ENCODE measurements at regions not wholly inside any gene's neighbourhood (a gene's known extent, or its start where the extent isn't known, plus 50 kb on each side); places are given as distances from the start of the nearest gene placed in this dataset.
"Not testable (repeated sequence)": the region's sequence is repeated elsewhere in the genome, so short reads cannot be mapped to it uniquely, and the experiment has no call there.

GRCh38 chr5:75885321-75885720 is 168.1 kb upstream of the POC5 start:
- TF ChIP-seq JUND (IDR thresholded peaks at IDR 0.05; ENCODE audit: low read depth), result no peak
- in situ Hi-C loops (cut with HindIII; ENCODE audit: low pct_unique_long_range_greater_than_20kb, low sequenced_read_pairs), result no loop called here
- DNase-seq (ENCODE audit: low read depth in 1 of 2, low spot score in 1 of 2), result no peak

- in situ Hi-C loops (cut with HindIII; ENCODE audit: low pct_unique_long_range_greater_than_20kb, low sequenced_read_pairs), result no loop called here
- no peak for DNase-seq (ENCODE audit: low read depth in 1 of 2, low spot score in 1 of 2)
- no peak for TF ChIP-seq JUND (IDR thresholded peaks at IDR 0.05; ENCODE audit: low read depth)
Observed at GRCh38 chr5:75869891-75870290, 152.7 kb upstream of the POC5 start.

GRCh38 chr5:75862872-75863271 is 145.6 kb upstream of the POC5 start:
- DNase-seq (ENCODE audit: low read depth in 1 of 2, low spot score in 1 of 2), result no peak
- no peak for TF ChIP-seq JUND (IDR thresholded peaks at IDR 0.05; ENCODE audit: low read depth)
- in situ Hi-C loops (cut with HindIII; ENCODE audit: low pct_unique_long_range_greater_than_20kb, low sequenced_read_pairs), result no loop called here

GRCh38 chr5:75859621-75860020 is 142.4 kb upstream of the POC5 start:
- DNase-seq (ENCODE audit: low read depth in 1 of 2, low spot score in 1 of 2); in situ Hi-C loops (cut with HindIII; ENCODE audit: low pct_unique_long_range_greater_than_20kb, low sequenced_read_pairs): not testable (repeated sequence)

- in situ Hi-C loops (cut with HindIII; ENCODE audit: low pct_unique_long_range_greater_than_20kb, low sequenced_read_pairs), result no loop called here
- no peak for DNase-seq (ENCODE audit: low read depth in 1 of 2, low spot score in 1 of 2)
- no peak for TF ChIP-seq JUND (IDR thresholded peaks at IDR 0.05; ENCODE audit: low read depth)
Observed at GRCh38 chr5:75856056-75856455, 138.8 kb upstream of the POC5 start.

- in situ Hi-C loops (cut with HindIII; ENCODE audit: low pct_unique_long_range_greater_than_20kb, low sequenced_read_pairs), result no loop called here
- TF ChIP-seq JUND (IDR thresholded peaks at IDR 0.05; ENCODE audit: low read depth), result no peak
- DNase-seq (ENCODE audit: low read depth in 1 of 2, low spot score in 1 of 2), result no peak
Observed at GRCh38 chr5:75848077-75848476, 130.8 kb upstream of the POC5 start.

GRCh38 chr5:75847561-75848021 is 130.4 kb upstream of the POC5 start:
- in situ Hi-C loops (cut with HindIII; ENCODE audit: low pct_unique_long_range_greater_than_20kb, low sequenced_read_pairs), result no loop called here
- no peak for TF ChIP-seq JUND (IDR thresholded peaks at IDR 0.05; ENCODE audit: low read depth)
- no peak for DNase-seq (ENCODE audit: low read depth in 1 of 2, low spot score in 1 of 2)

- TF ChIP-seq JUND (IDR thresholded peaks at IDR 0.05; ENCODE audit: low read depth), result no peak
- in situ Hi-C loops (cut with HindIII; ENCODE audit: low pct_unique_long_range_greater_than_20kb, low sequenced_read_pairs), result no loop called here
- DNase-seq (ENCODE audit: low read depth in 1 of 2, low spot score in 1 of 2), result no peak
Observed at GRCh38 chr5:75844301-75844700, 127.1 kb upstream of the POC5 start.

- no peak for DNase-seq (ENCODE audit: low read depth in 1 of 2, low spot score in 1 of 2)
- in situ Hi-C loops (cut with HindIII; ENCODE audit: low pct_unique_long_range_greater_than_20kb, low sequenced_read_pairs), result no loop called here
- TF ChIP-seq JUND (IDR thresholded peaks at IDR 0.05; ENCODE audit: low read depth), result no peak
Observed at GRCh38 chr5:75843319-75843718, 126.1 kb upstream of the POC5 start.

GRCh38 chr5:75839547-75839946 is 122.3 kb upstream of the POC5 start:
- DNase-seq (ENCODE audit: low read depth in 1 of 2, low spot score in 1 of 2), result no peak
- TF ChIP-seq JUND (IDR thresholded peaks at IDR 0.05; ENCODE audit: low read depth), result no peak
- in situ Hi-C loops (cut with HindIII; ENCODE audit: low pct_unique_long_range_greater_than_20kb, low sequenced_read_pairs), result no loop called here

- in situ Hi-C loops (cut with HindIII; ENCODE audit: low pct_unique_long_range_greater_than_20kb, low sequenced_read_pairs), result no loop called here
- no peak for DNase-seq (ENCODE audit: low read depth in 1 of 2, low spot score in 1 of 2)
- no peak for TF ChIP-seq JUND (IDR thresholded peaks at IDR 0.05; ENCODE audit: low read depth)
Observed at GRCh38 chr5:75837258-75837841, 120.1 kb upstream of the POC5 start.

GRCh38 chr5:75831561-75831960 is 114.3 kb upstream of the POC5 start:
- DNase-seq (ENCODE audit: low read depth in 1 of 2, low spot score in 1 of 2), result no peak
- in situ Hi-C loops (cut with HindIII; ENCODE audit: low pct_unique_long_range_greater_than_20kb, low sequenced_read_pairs), result no loop called here
- no peak for TF ChIP-seq JUND (IDR thresholded peaks at IDR 0.05; ENCODE audit: low read depth)

- TF ChIP-seq JUND (IDR thresholded peaks at IDR 0.05; ENCODE audit: low read depth), result no peak
- in situ Hi-C loops (cut with HindIII; ENCODE audit: low pct_unique_long_range_greater_than_20kb, low sequenced_read_pairs), result no loop called here
- DNase-seq (ENCODE audit: low read depth in 1 of 2, low spot score in 1 of 2), result no peak
Observed at GRCh38 chr5:75828029-75828428, 110.8 kb upstream of the POC5 start.

GRCh38 chr5:75824323-75824722 is 107.1 kb upstream of the POC5 start:
- no peak for DNase-seq (ENCODE audit: low read depth in 1 of 2, low spot score in 1 of 2)
- in situ Hi-C loops (cut with HindIII; ENCODE audit: low pct_unique_long_range_greater_than_20kb, low sequenced_read_pairs), result no loop called here
- no peak for TF ChIP-seq JUND (IDR thresholded peaks at IDR 0.05; ENCODE audit: low read depth)

All from T47D (cell line).